T-cell (primary cell): ENCODE measurements at regions not wholly inside any gene's neighbourhood (a gene's known extent, or its start where the extent isn't known, plus 50 kb on each side); places are given as distances from the start of the nearest gene placed in this dataset.

Source experiments
- ATAC-seq, 4 experiments: fragments of 200-7000 bp in 3 of 4; fragments of 150-1000 bp in 1 of 4; cut with Tn5 transposase; replicated peaks in 1 of 4; 1 replicate in 3 of 4; 2 replicates in 1 of 4; pipeline ENCODE4 v1.10.0; 2021; ENCODE audit warnings: moderate library complexity in 3 of 4, mild to moderate bottlenecking in 2 of 4, moderate number of reproducible peaks in 1 of 4
- CTCF ChIA-PET, 2 donors: fragments of 300-600 bp; sonication (Branson Sonifier 250); formaldehyde crosslinking; loops; one replicate each; lab custom pipeline; 2022; ENCODE audit warnings: antibody characterized with exemption in 2 of 2; lab: Charles Lee
- POLR2A ChIA-PET, 2 donors: fragments of 300-600 bp; sonication (Branson Sonifier 250); formaldehyde crosslinking; loops; one replicate each; lab custom pipeline; 2022; ENCODE audit warnings: antibody characterized with exemption in 2 of 2; lab: Charles Lee
- DNase-seq, 35 experiments: peaks; one replicate each; pipeline versions ENCODE4 v3.0.0 to v3.0.0-alpha.2; 2013 to 2023
- H3K27ac ChIP-seq: one replicate; pipeline ENCODE4 v1.5.1; 2013; ENCODE audit warnings: low read length
- H3K27me3 ChIP-seq, 2 experiments: replicated peaks in 1 of 2; 1 replicate in 1 of 2; 2 replicates in 1 of 2; pipeline versions ENCODE4 v1.6.1 to v1.7.0; 2013; ENCODE audit warnings: low read length in 1 of 2, mixed read lengths in 1 of 2; ENCODE audit not compliant: control insufficient read depth in 2 of 2, insufficient read depth in 2 of 2; ENCODE audit errors: extremely low read depth in 1 of 2
- H3K36me3 ChIP-seq, 2 donors: 1 replicate in 1 of 2; 2 replicates in 1 of 2; pipeline versions ENCODE4 v1.6.1 to v1.7.0; 2013; ENCODE audit warnings: low read length in 1 of 2; ENCODE audit not compliant: control insufficient read depth in 2 of 2, insufficient read depth in 1 of 2; ENCODE audit errors: extremely low read depth in 1 of 2
- H3K4me1 ChIP-seq, 2 experiments: 1 replicate in 1 of 2; 2 replicates in 1 of 2; pipeline versions ENCODE4 v1.6.1 to v1.7.0; 2013; ENCODE audit warnings: low read length in 2 of 2, mixed read lengths in 1 of 2; ENCODE audit not compliant: insufficient read depth in 2 of 2, control insufficient read depth in 1 of 2; ENCODE audit errors: extremely low read depth in 1 of 2
- H3K4me3 ChIP-seq, 2 donors: 1 replicate in 1 of 2; 2 replicates in 1 of 2; pipeline versions ENCODE4 v1.5.1 to v1.7.0; 2013; ENCODE audit warnings: mild to moderate bottlenecking in 2 of 2, low read length in 1 of 2, moderate library complexity in 1 of 2; ENCODE audit not compliant: control insufficient read depth in 1 of 2; ENCODE audit errors: extremely low read depth in 1 of 2
- H3K9me3 ChIP-seq: 2 replicates; pipeline ENCODE4 v1.7.0; 2013
- H3K27ac Mint-ChIP-seq, 2 donors: one replicate each; pipeline ENCODE4 v1.8.0; 2020 to 2021; ENCODE audit warnings: mild to moderate bottlenecking in 2 of 2, mixed read lengths in 2 of 2
- H3K27me3 Mint-ChIP-seq, 2 donors: one replicate each; pipeline ENCODE4 v1.8.0; 2021 to 2022; ENCODE audit warnings: mixed read lengths in 2 of 2
- H3K36me3 Mint-ChIP-seq: one replicate; pipeline ENCODE4 v1.8.0; 2021; ENCODE audit warnings: mixed read lengths
- H3K4me1 Mint-ChIP-seq, 3 donors: one replicate each; pipeline ENCODE4 v1.8.0; 2020 to 2022; ENCODE audit warnings: mixed read lengths in 3 of 3, mild to moderate bottlenecking in 1 of 3
- H3K4me3 Mint-ChIP-seq, 3 donors: one replicate each; pipeline ENCODE4 v1.8.0; 2020 to 2022; ENCODE audit warnings: mild to moderate bottlenecking in 3 of 3, mixed read lengths in 3 of 3, moderate library complexity in 3 of 3
- H3K9me3 Mint-ChIP-seq, 3 donors: one replicate each; pipeline ENCODE4 v1.8.0; 2020 to 2022; ENCODE audit warnings: mixed read lengths in 3 of 3
- WGBS: methylation state at CpG from one replicate; pipeline ENCODE4 v1.1.5; 2013; ENCODE audit warnings: missing lambda C conversion rate; ENCODE audit not compliant: insufficient coverage; 5-methylcytosine and 5-hydroxymethylcytosine counted together

GRCh38 chr17:62868008-62868407 lies 59.9 kb upstream of the MARCHF10 start:
- Histone ChIP-seq H3K27me3 (peaks cover 0 to 32% of the 10 kb centered on the region in 2 experiments), H3K4me3 (no peak overlapping the region), H3K36me3 (no peaks in the 10 kb centered on the region), H3K4me1 (no peaks in the 10 kb centered on the region), H3K27ac (no peak overlapping the region), H3K9me3 (no peaks in the 10 kb centered on the region)
- no peak for DNase-seq
- Mint-ChIP-seq H3K27ac (no peak overlapping the region), H3K9me3 (no peaks in the 10 kb centered on the region), H3K27me3 (peaks cover 12 to 23% of the 10 kb centered on the region in 2 donors), H3K4me3 (no peak overlapping the region), H3K36me3 (no peaks in the 10 kb centered on the region), H3K4me1 (no peaks in the 10 kb centered on the region)
- ChIA-PET POLR2A (no interaction called here), CTCF (no interaction called here)
- no peak for ATAC-seq
- WGBS, result 78% methylated on average over 4 of the region's 4 CpGs

- Mint-ChIP-seq H3K4me1 (no peaks in the 10 kb centered on the region), H3K9me3 (no peaks in the 10 kb centered on the region), H3K36me3 (no peaks in the 10 kb centered on the region), H3K27ac (no peak overlapping the region), H3K27me3 (peaks cover 12 to 23% of the 10 kb centered on the region in 2 donors), H3K4me3 (no peak overlapping the region)
- Histone ChIP-seq H3K27me3 (peaks cover 0 to 32% of the 10 kb centered on the region in 2 experiments), H3K9me3 (no peaks in the 10 kb centered on the region), H3K36me3 (no peaks in the 10 kb centered on the region), H3K27ac (no peak overlapping the region), H3K4me3 (no peak overlapping the region), H3K4me1 (no peaks in the 10 kb centered on the region)
- WGBS, result 92% methylated on average over 2 of the region's 5 CpGs
- ATAC-seq, result no peak
- no peak for DNase-seq
- ChIA-PET CTCF (interaction anchor here in 1 of 2 donors (0.5 kb wide), 1 partner anchor 78 kb away, joined by 3 read pairs; no protein-coding TSS in a partner anchor), POLR2A (no interaction called here)
Measured at GRCh38 chr17:62867303-62867702, 59.2 kb upstream of the MARCHF10 start.

- H3K9me3 ChIP-seq, result no peaks in the 10 kb centered on the region
- CTCF ChIA-PET, result interaction anchor here in 1 of 2 donors (0.6 kb wide), 1 partner anchor 45 kb away, joined by 5 read pairs; no protein-coding TSS in a partner anchor
- H3K4me3 Mint-ChIP-seq, result no peak overlapping the region
- H3K9me3 Mint-ChIP-seq, result no peaks in the 10 kb centered on the region
- H3K27ac Mint-ChIP-seq, result no peak overlapping the region
- POLR2A ChIA-PET, result no interaction called here
- H3K36me3 Mint-ChIP-seq, result no peaks in the 10 kb centered on the region
- peaks cover 0 to 29% of the 10 kb centered on the region in 2 experiments for H3K27me3 ChIP-seq
- H3K4me1 ChIP-seq, result no peaks in the 10 kb centered on the region
- H3K36me3 ChIP-seq, result no peaks in the 10 kb centered on the region
- 0% methylated on average over 2 of the region's 3 CpGs for WGBS
- no peak overlapping the region for H3K4me3 ChIP-seq
- no peaks in the 10 kb centered on the region for H3K4me1 Mint-ChIP-seq
- H3K27me3 Mint-ChIP-seq, result peaks cover 12 to 28% of the 10 kb centered on the region in 2 donors
- ATAC-seq (no peak), DNase-seq (no peak)
- H3K27ac ChIP-seq, result no peak overlapping the region
Measured at GRCh38 chr17:62866471-62866870, 58.4 kb upstream of the MARCHF10 start.

- DNase-seq (no peak), ATAC-seq (no peak)
- peaks cover 0 to 33% of the 10 kb centered on the region in 2 experiments for H3K27me3 ChIP-seq
- POLR2A ChIA-PET, result no interaction called here
- H3K4me1 ChIP-seq, result no peaks in the 10 kb centered on the region
- CTCF ChIA-PET, result no interaction called here
- no peak overlapping the region for H3K4me3 ChIP-seq
- Mint-ChIP-seq H3K27me3 (peaks cover 16 to 28% of the 10 kb centered on the region in 2 donors), H3K4me1 (no peaks in the 10 kb centered on the region), H3K4me3 (no peak overlapping the region), H3K36me3 (no peaks in the 10 kb centered on the region), H3K27ac (no peak overlapping the region), H3K9me3 (no peaks in the 10 kb centered on the region)
- H3K9me3 ChIP-seq, result no peaks in the 10 kb centered on the region
- H3K27ac ChIP-seq, result no peak overlapping the region
- H3K36me3 ChIP-seq, result no peaks in the 10 kb centered on the region
- WGBS, result no CpG with 5 or more reads among the region's 1 CpG
Measured at GRCh38 chr17:62865586-62865985, 57.5 kb upstream of the MARCHF10 start.

- H3K9me3 ChIP-seq, result no peaks in the 10 kb centered on the region
- no peak overlapping the region for H3K4me3 ChIP-seq
- peaks cover 17 to 21% of the 10 kb centered on the region in 2 donors for H3K27me3 Mint-ChIP-seq
- H3K4me1 ChIP-seq, result no peaks in the 10 kb centered on the region
- H3K4me1 Mint-ChIP-seq, result no peaks in the 10 kb centered on the region
- no peak overlapping the region for H3K4me3 Mint-ChIP-seq
- POLR2A ChIA-PET, result no interaction called here
- H3K36me3 Mint-ChIP-seq, result no peaks in the 10 kb centered on the region
- CTCF ChIA-PET, result no interaction called here
- no peak overlapping the region for H3K27ac Mint-ChIP-seq
- H3K27me3 ChIP-seq, result peaks cover 0 to 18% of the 10 kb centered on the region in 2 experiments
- H3K27ac ChIP-seq, result no peak overlapping the region
- no peaks in the 10 kb centered on the region for H3K36me3 ChIP-seq
- WGBS, result 60% methylated on average over 1 of the region's 2 CpGs
- no peaks in the 10 kb centered on the region for H3K9me3 Mint-ChIP-seq
- ATAC-seq, result no peak
- DNase-seq, result no peak
Measured at GRCh38 chr17:62862251-62862650, 54.1 kb upstream of the MARCHF10 start.

- DNase-seq (no peak), ATAC-seq (no peak)
- Histone ChIP-seq H3K36me3 (no peaks in the 10 kb centered on the region), H3K9me3 (no peaks in the 10 kb centered on the region), H3K27me3 (peaks cover 0 to 14% of the 10 kb centered on the region in 2 experiments), H3K4me3 (no peak overlapping the region), H3K4me1 (no peaks in the 10 kb centered on the region), H3K27ac (no peak overlapping the region)
- Mint-ChIP-seq H3K9me3 (no peaks in the 10 kb centered on the region), H3K27ac (no peak overlapping the region), H3K4me1 (no peaks in the 10 kb centered on the region), H3K4me3 (no peak overlapping the region), H3K27me3 (peaks cover 13 to 17% of the 10 kb centered on the region in 2 donors), H3K36me3 (no peaks in the 10 kb centered on the region)
- 100% methylated on average over 1 of the region's 8 CpGs for WGBS
- CTCF ChIA-PET, result no interaction called here
- POLR2A ChIA-PET, result no interaction called here
Measured at GRCh38 chr17:62860962-62861873, 53.1 kb upstream of the MARCHF10 start.
